HEK293T (cell line): ENCODE measurements at regions not wholly inside any gene's neighbourhood (a gene's known extent, or its start where the extent isn't known, plus 50 kb on each side); places are given as distances from the start of the nearest gene placed in this dataset.

ENCODE experiments used
- CTCF ChIA-PET: fragments of 350-600 bp; formaldehyde crosslinking; extraction: SDS; loops from one replicate; lab custom pipeline; 2021; ENCODE audit warnings: antibody characterized with exemption, inconsistent platforms; lab: Yijun Ruan, JAX
- POLR2A ChIA-PET: fragments of 350-600 bp; formaldehyde crosslinking; extraction: SDS; loops from one replicate; lab custom pipeline; 2020; ENCODE audit warnings: antibody characterized with exemption, inconsistent platforms; lab: Yijun Ruan, JAX
- DNase-seq: peaks from one replicate; pipeline ENCODE4 v3.0.0; 2012; ENCODE audit warnings: mixed read lengths; ENCODE audit errors: extremely low spot score
- ARNT ChIP-seq: fragments of 450-650 bp; IDR thresholded peaks from 2 replicates; pipeline ENCODE4 v1.6.1; 2017; ENCODE audit warnings: mild to moderate bottlenecking
- BHLHE40 ChIP-seq: fragments of 450-650 bp; IDR thresholded peaks from 2 replicates; pipeline ENCODE4 v1.6.1; 2016; ENCODE audit warnings: mild to moderate bottlenecking, moderate library complexity, borderline replicate concordance
- CTBP1 ChIP-seq: fragments of 450-650 bp; IDR thresholded peaks from 2 replicates; pipeline ENCODE4 v1.6.1; 2016; ENCODE audit warnings: borderline replicate concordance
- ELF4 ChIP-seq: fragments of 450-650 bp; IDR thresholded peaks from 2 replicates; pipeline ENCODE4 v1.6.1; 2017; ENCODE audit warnings: antibody characterized with exemption
- FOXA1 ChIP-seq: fragments of 450-650 bp; IDR thresholded peaks from 2 replicates; pipeline ENCODE4 v1.6.1; 2016; ENCODE audit warnings: mild to moderate bottlenecking
- FOXK2 ChIP-seq: fragments of 450-650 bp; IDR thresholded peaks from 2 replicates; pipeline ENCODE4 v1.6.1; 2016; ENCODE audit warnings: mild to moderate bottlenecking
- FOXM1 ChIP-seq: fragments of 450-650 bp; IDR thresholded peaks from 2 replicates; pipeline ENCODE4 v1.6.1; 2017; ENCODE audit warnings: mild to moderate bottlenecking, borderline replicate concordance
- HDGF ChIP-seq: fragments of 450-650 bp; IDR thresholded peaks from 2 replicates; pipeline ENCODE4 v1.6.1; 2017; ENCODE audit warnings: antibody characterized with exemption, borderline replicate concordance
- L3MBTL2 ChIP-seq: fragments of 450-650 bp; conservative IDR thresholded peaks from 2 replicates; pipeline ENCODE4 v1.6.1; 2016; ENCODE audit warnings: mild to moderate bottlenecking
- LEF1 ChIP-seq: fragments of 450-650 bp; IDR thresholded peaks from 2 replicates; pipeline ENCODE4 v1.6.1; 2017; ENCODE audit warnings: mild to moderate bottlenecking, borderline replicate concordance
- NFRKB ChIP-seq: fragments of 450-650 bp; IDR thresholded peaks from 2 replicates; pipeline ENCODE4 v1.6.1; 2016; ENCODE audit warnings: mild to moderate bottlenecking, moderate library complexity
- SP1 ChIP-seq: fragments of 450-650 bp; IDR thresholded peaks from 2 replicates; pipeline ENCODE4 v1.6.1; 2017
- SUZ12 ChIP-seq: fragments of 450-650 bp; IDR thresholded peaks from 2 replicates; pipeline ENCODE4 v1.6.1; 2016; ENCODE audit warnings: mild to moderate bottlenecking
- TARDBP ChIP-seq: fragments of 450-650 bp; IDR thresholded peaks from 2 replicates; pipeline ENCODE4 v1.6.1; 2016
- ZNF384 ChIP-seq: fragments of 450-650 bp; IDR thresholded peaks from 2 replicates; pipeline ENCODE4 v1.6.1; 2016
- TF ChIP-seq, protein P1 (sequence below): fragments of 450-650 bp; IDR thresholded peaks from 2 replicates; pipeline ENCODE4 v1.6.1; 2016

DNA sequence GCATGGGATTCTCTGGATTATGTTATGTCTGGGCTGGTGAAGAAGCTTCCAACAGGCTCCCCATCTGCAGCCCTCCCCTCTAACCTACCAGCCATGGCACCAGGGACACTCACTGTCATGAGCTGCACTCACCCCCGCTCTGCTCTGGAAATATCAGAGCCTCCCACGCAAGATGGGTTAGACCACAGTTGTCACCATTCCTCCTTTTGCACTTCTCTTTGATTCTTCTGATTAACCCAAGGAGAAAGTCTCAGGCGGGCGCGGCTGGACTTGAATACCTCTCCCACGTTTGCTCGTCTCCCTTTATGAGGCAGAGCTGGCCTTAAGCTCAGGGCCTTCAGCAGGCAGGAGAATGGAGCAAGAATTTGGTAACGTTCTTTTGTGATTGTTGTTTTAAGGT lies 128.1 kb downstream of the CEBPB start:
- TF ChIP-seq SP1: no peak
- no peak for TF ChIP-seq FOXA1
- TF ChIP-seq ARNT: no peak
- TF ChIP-seq L3MBTL2: no peak
- CTCF ChIA-PET: no interaction called here
- POLR2A ChIA-PET: no interaction called here
- DNase-seq: no peak

- ChIA-PET CTCF (no interaction called here), POLR2A (no interaction called here)
- no peak for DNase-seq
- TF ChIP-seq NFRKB (no peak), ELF4 (no peak), SP1 (no peak), ZNF384 (no peak), LEF1 (no peak)
These were observed 129.6 kb downstream of the CEBPB start for GRCh38 chr20:50320005-50320900.

- POLR2A ChIA-PET: interaction anchor here (1.2 kb wide), 1 partner anchor 130 kb away, joined by 5 read pairs; the partner anchor contains the start of gene CEBPB
- CTCF ChIA-PET: interaction anchor here (0.7 kb wide), 1 partner anchor 17 kb away, joined by 3 read pairs; no protein-coding TSS in a partner anchor
- peak; percentile 45 for DNase-seq
- TF ChIP-seq TARDBP (no peak), SP1 (no peak), LEF1 (no peak), BHLHE40 (no peak), ARNT (no peak), ZNF384 (no peak), NFRKB (no peak), L3MBTL2 (no peak), FOXM1 (no peak), CTBP1 (no peak), HDGF (no peak), ELF4 (no peak), SUZ12 (no peak), FOXK2 (no peak), FOXA1 (no peak)
- TF ChIP-seq, protein P1, sequence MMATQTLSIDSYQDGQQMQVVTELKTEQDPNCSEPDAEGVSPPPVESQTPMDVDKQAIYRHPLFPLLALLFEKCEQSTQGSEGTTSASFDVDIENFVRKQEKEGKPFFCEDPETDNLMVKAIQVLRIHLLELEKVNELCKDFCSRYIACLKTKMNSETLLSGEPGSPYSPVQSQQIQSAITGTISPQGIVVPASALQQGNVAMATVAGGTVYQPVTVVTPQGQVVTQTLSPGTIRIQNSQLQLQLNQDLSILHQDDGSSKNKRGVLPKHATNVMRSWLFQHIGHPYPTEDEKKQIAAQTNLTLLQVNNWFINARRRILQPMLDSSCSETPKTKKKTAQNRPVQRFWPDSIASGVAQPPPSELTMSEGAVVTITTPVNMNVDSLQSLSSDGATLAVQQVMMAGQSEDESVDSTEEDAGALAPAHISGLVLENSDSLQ: no peak
These were observed 130.5 kb downstream of the CEBPB start for GRCh38 chr20:50320901-50321796.

DNA sequence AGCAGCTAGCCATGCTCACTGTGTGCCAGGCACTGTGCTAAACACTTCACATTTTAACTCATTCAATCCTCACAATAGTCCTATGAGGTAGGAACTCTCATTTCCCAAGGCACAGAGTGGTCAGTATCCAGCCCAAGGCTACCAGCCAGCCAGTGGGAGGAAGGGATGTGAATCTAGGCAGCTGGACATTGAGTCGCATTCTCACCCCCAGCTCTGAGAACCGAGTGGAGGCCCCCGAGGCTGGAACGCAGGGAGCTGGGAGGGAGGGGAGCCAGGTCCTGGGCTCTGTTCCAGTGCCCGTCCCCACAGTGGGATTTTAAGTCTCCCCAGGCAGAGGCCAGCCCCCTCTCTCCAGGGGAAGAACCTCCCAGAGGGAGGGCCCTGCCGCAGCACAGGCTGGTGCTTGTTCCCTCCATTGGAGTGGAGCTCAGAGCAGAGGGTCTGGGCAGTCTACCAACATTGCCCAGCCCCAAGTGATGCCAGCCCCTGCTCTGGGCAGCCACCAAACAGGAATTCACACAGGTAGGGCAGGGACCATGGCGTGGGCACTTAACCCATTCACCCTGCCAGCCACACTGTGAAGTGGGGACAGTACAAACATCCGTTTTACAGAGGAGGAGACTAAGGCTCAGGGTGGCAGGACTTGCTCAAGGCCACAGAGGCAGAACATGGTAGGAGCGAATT lies 131.3 kb downstream of the CEBPB start:
- CTCF ChIA-PET: interaction anchor here (0.7 kb wide), 1 partner anchor 16 kb away, joined by 3 read pairs; no protein-coding TSS in a partner anchor
- no peak for TF ChIP-seq FOXM1
- DNase-seq: no peak

GRCh38 chr20:50322703-50323131 lies 132.1 kb downstream of the CEBPB start:
- POLR2A ChIA-PET: no interaction called here
- CTCF ChIA-PET: no interaction called here
- no peak for TF ChIP-seq FOXM1
- TF ChIP-seq, protein P1: peak; percentile 13; the same call in 1 of the 2 replicates
- no peak for DNase-seq

More for the DNA sequence above, 131.3 kb downstream of the CEBPB start:
- POLR2A ChIA-PET: interaction anchor here (1.2 kb wide), 1 partner anchor 131 kb away, joined by 5 read pairs; the partner anchor contains the start of gene CEBPB

- CTCF ChIA-PET: no interaction called here
- DNase-seq: no peak
These were observed 132.6 kb downstream of the CEBPB start for GRCh38 chr20:50323209-50323608.

More at GRCh38 chr20:50323209-50323608, 132.6 kb downstream of the CEBPB start:
- POLR2A ChIA-PET: no interaction called here
- TF ChIP-seq ELF4: no peak
- TF ChIP-seq HDGF: no peak
- no peak for TF ChIP-seq L3MBTL2
- TF ChIP-seq SP1: no peak
- TF ChIP-seq, protein P1: no peak
- TF ChIP-seq FOXA1: no peak
- no peak for TF ChIP-seq ARNT
- no peak for TF ChIP-seq NFRKB
- TF ChIP-seq BHLHE40: no peak
- no peak for TF ChIP-seq SUZ12
- no peak for TF ChIP-seq LEF1
- TF ChIP-seq FOXK2: no peak
